IMR-90 (cell line): ENCODE measurements at regions not wholly inside any gene's neighbourhood (a gene's known extent, or its start where the extent isn't known, plus 50 kb on each side); places are given as distances from the start of the nearest gene placed in this dataset.

Experiments used
- ATAC-seq: fragments of 200-7000 bp; cut with Tn5 transposase; 2 replicates; pipeline ENCODE4 v1.9.1; 2020; ENCODE audit warnings: low read depth, mild to moderate bottlenecking, moderate library complexity
- BruUV-seq: library from RNA; stranded (reverse); fragments of 400-500 nt; replicated peaks from 2 replicates; lab custom pipeline; 2021; lab: Mats Ljungman, UMichigan
- CTCF ChIA-PET: fragments of 300-600 bp; formaldehyde crosslinking; extraction: SDS; loops from one replicate; lab custom pipeline; 2021; ENCODE audit warnings: antibody characterized with exemption; lab: Yijun Ruan, JAX
- POLR2A ChIA-PET: fragments of 300-600 bp; sonication (Branson Sonifier 250); formaldehyde crosslinking; loops from one replicate; lab custom pipeline; 2022; ENCODE audit warnings: antibody characterized with exemption; ENCODE audit not compliant: unreplicated experiment; lab: Charles Lee
- DNase-seq: peaks from one replicate; pipeline ENCODE4 v3.0.0; 2013
- H2AFZ ChIP-seq: replicated peaks from 2 replicates; pipeline ENCODE3; 2013; ENCODE audit warnings: low read length, mild to moderate bottlenecking; ENCODE audit not compliant: poor library complexity
- H2AK5ac ChIP-seq: 2 replicates; pipeline ENCODE4 v1.6.1; 2013; ENCODE audit warnings: low read depth, low read length, inconsistent platforms
- H2AK9ac ChIP-seq: replicated peaks from 2 replicates; pipeline ENCODE3; 2013; ENCODE audit warnings: mild to moderate bottlenecking, low read depth, low read length, moderate library complexity; ENCODE audit not compliant: poor library complexity
- H2BK120ac ChIP-seq: 2 replicates; pipeline ENCODE4 v1.6.1; 2013; ENCODE audit warnings: low read depth, low read length, inconsistent platforms
- H2BK15ac ChIP-seq: 3 replicates; pipeline ENCODE4 v1.6.1; 2013; ENCODE audit warnings: low read depth, low read length, inconsistent platforms
- H2BK20ac ChIP-seq: 2 replicates; pipeline ENCODE4 v1.6.1; 2013; ENCODE audit warnings: low read depth, mild to moderate bottlenecking, inconsistent platforms, low read length, moderate library complexity
- H2BK5ac ChIP-seq: 2 replicates; pipeline ENCODE4 v1.6.1; 2013; ENCODE audit warnings: mild to moderate bottlenecking, low read depth, low read length, inconsistent platforms; ENCODE audit not compliant: poor library complexity, severe bottlenecking
- H3K14ac ChIP-seq: replicated peaks from 2 replicates; pipeline ENCODE4 v1.6.1; 2013; ENCODE audit warnings: low read depth, low read length, inconsistent platforms
- H3K18ac ChIP-seq: 2 replicates; pipeline ENCODE4 v1.6.1; 2013; ENCODE audit warnings: low read depth, low read length, control low read depth
- H3K23ac ChIP-seq: 2 replicates; pipeline ENCODE4 v1.6.1; 2013; ENCODE audit warnings: low read depth, low read length, inconsistent platforms
- H3K27ac ChIP-seq: 2 replicates; pipeline ENCODE4 v1.5.1; 2013; ENCODE audit warnings: mild to moderate bottlenecking, control low read depth, low read length; ENCODE audit not compliant: insufficient read depth
- H3K27me3 ChIP-seq: 2 replicates; pipeline ENCODE4 v1.6.1; 2013; ENCODE audit warnings: low read length; ENCODE audit not compliant: control insufficient read depth, insufficient read depth
- H3K36me3 ChIP-seq: 2 replicates; pipeline ENCODE4 v1.6.1; 2013; ENCODE audit warnings: low read length, mixed read lengths; ENCODE audit not compliant: control insufficient read depth, insufficient read depth
- H3K4ac ChIP-seq: 2 replicates; pipeline ENCODE4 v1.6.1; 2013; ENCODE audit warnings: low read depth, low read length, inconsistent platforms
- H3K4me1 ChIP-seq: 2 replicates; pipeline ENCODE4 v1.6.1; 2013; ENCODE audit warnings: low read length, mixed read lengths; ENCODE audit not compliant: control insufficient read depth, insufficient read depth
- H3K4me2 ChIP-seq: 2 replicates; pipeline ENCODE4 v1.6.1; 2013; ENCODE audit warnings: low read depth, mild to moderate bottlenecking, control low read depth, low read length, moderate library complexity
- H3K4me3 ChIP-seq: 2 replicates; pipeline ENCODE4 v1.5.1; 2013; ENCODE audit warnings: low read depth, mild to moderate bottlenecking, control low read depth, low read length, moderate library complexity; ENCODE audit not compliant: insufficient read depth
- H3K56ac ChIP-seq: 2 replicates; pipeline ENCODE4 v1.6.1; 2013; ENCODE audit warnings: low read length, inconsistent platforms; ENCODE audit not compliant: insufficient read depth; ENCODE audit errors: extremely low read depth
- H3K79me1 ChIP-seq, 2 experiments: 2 replicates each; pipeline ENCODE4 v1.6.1; 2013; ENCODE audit warnings: low read length in 2 of 2, inconsistent platforms in 1 of 2, low read depth in 1 of 2
- H3K9ac ChIP-seq: 2 replicates; pipeline ENCODE4 v1.6.1; 2013; ENCODE audit warnings: low read depth, low read length, control low read depth
- H3K9me1 ChIP-seq: 2 replicates; pipeline ENCODE4 v1.6.1; 2013; ENCODE audit warnings: low read length, inconsistent platforms; ENCODE audit not compliant: insufficient read depth
- H3K9me3 ChIP-seq: 2 replicates; pipeline ENCODE4 v1.6.1; 2013; ENCODE audit warnings: low read length; ENCODE audit not compliant: control insufficient read depth, insufficient read depth
- H4K20me1 ChIP-seq: 2 replicates; pipeline ENCODE4 v1.6.1; 2013; ENCODE audit warnings: low read length, inconsistent platforms; ENCODE audit not compliant: insufficient read depth
- H4K5ac ChIP-seq: 2 replicates; pipeline ENCODE4 v1.6.1; 2013; ENCODE audit warnings: mild to moderate bottlenecking, low read depth, low read length, control low read depth
- H4K8ac ChIP-seq, 2 experiments: 2 replicates each; pipeline ENCODE4 v1.6.1; 2013; ENCODE audit warnings: low read depth in 2 of 2, low read length in 2 of 2, control low read depth in 1 of 2, inconsistent platforms in 1 of 2
- H4K91ac ChIP-seq: 2 replicates; pipeline ENCODE4 v1.6.1; 2013; ENCODE audit warnings: low read depth, low read length, inconsistent platforms; ENCODE audit not compliant: insufficient read depth
- BHLHE40 ChIP-seq: fragments of 150-350 bp; IDR thresholded peaks from 2 replicates; pipeline ENCODE4 v1.6.1; 2016; ENCODE audit warnings: mild to moderate bottlenecking, low read depth, low read length
- CEBPB ChIP-seq: IDR thresholded peaks from 2 replicates; pipeline ENCODE4 v1.6.1; 2012; ENCODE audit warnings: low read depth, low read length, improper control_type of control experiment
- CHD1 ChIP-seq: IDR thresholded peaks from 2 replicates; pipeline ENCODE4 v1.6.1; 2012; ENCODE audit warnings: low read depth, low read length, improper control_type of control experiment
- CTCF ChIP-seq: conservative IDR thresholded peaks from 2 replicates; pipeline ENCODE4 v1.5.1; 2012; ENCODE audit warnings: mild to moderate bottlenecking, low read depth, low read length, improper control_type of control experiment
- ELK1 ChIP-seq: fragments of 150-350 bp; IDR thresholded peaks from 2 replicates; pipeline ENCODE4 v1.6.1; 2016; ENCODE audit warnings: low read depth, mild to moderate bottlenecking, low read length, moderate library complexity, borderline replicate concordance
- FOS ChIP-seq: fragments of 150-350 bp; IDR thresholded peaks from 2 replicates; pipeline ENCODE4 v1.6.1; 2016; ENCODE audit warnings: low read depth, low read length
- MAFK ChIP-seq: IDR thresholded peaks from 2 replicates; pipeline ENCODE4 v1.6.1; 2012; ENCODE audit warnings: low read depth, low read length, improper control_type of control experiment
- MAZ ChIP-seq: IDR thresholded peaks from 2 replicates; pipeline ENCODE4 v1.6.1; 2012; ENCODE audit warnings: low read depth, mild to moderate bottlenecking, low read length, improper control_type of control experiment, moderate library complexity, borderline replicate concordance
- MXI1 ChIP-seq: IDR thresholded peaks from 2 replicates; pipeline ENCODE4 v1.6.1; 2012; ENCODE audit warnings: low read depth, mild to moderate bottlenecking, low read length, moderate library complexity, borderline replicate concordance
- NFE2L2 ChIP-seq: fragments of 150-350 bp; IDR thresholded peaks from 2 replicates; pipeline ENCODE4 v1.6.1; 2016; ENCODE audit warnings: low read depth, mild to moderate bottlenecking, low read length
- POLR2A ChIP-seq: IDR thresholded peaks from 2 replicates; pipeline ENCODE4 v1.6.1; 2012; ENCODE audit warnings: mild to moderate bottlenecking, low read depth, low read length
- RAD21 ChIP-seq: IDR thresholded peaks from 2 replicates; pipeline ENCODE4 v1.6.1; 2012; ENCODE audit warnings: low read length, improper control_type of control experiment
- RCOR1 ChIP-seq: IDR thresholded peaks from 2 replicates; pipeline ENCODE4 v1.6.1; 2012; ENCODE audit warnings: mild to moderate bottlenecking, low read length, improper control_type of control experiment; ENCODE audit not compliant: insufficient replicate concordance
- RFX5 ChIP-seq: IDR thresholded peaks from 2 replicates; pipeline ENCODE4 v1.8.0; 2012; ENCODE audit warnings: low read depth, mild to moderate bottlenecking, low read length, moderate library complexity
- SMC3 ChIP-seq: fragments of 150-350 bp; IDR thresholded peaks from 2 replicates; pipeline ENCODE4 v1.6.1; 2016; ENCODE audit warnings: low read depth, mild to moderate bottlenecking, antibody characterized with exemption, low read length, moderate library complexity
- USF2 ChIP-seq: fragments of 150-350 bp; IDR thresholded peaks from 2 replicates; pipeline ENCODE4 v1.6.1; 2017; ENCODE audit warnings: mild to moderate bottlenecking, antibody characterized with exemption, low read length, low read depth
- WGBS, 2 experiments: methylation state at CpG; one replicate each; pipeline versions ENCODE4 v1.1.5 to v1.1.7; 2013; ENCODE audit warnings: missing lambda C conversion rate in 2 of 2; ENCODE audit not compliant: insufficient read length in 1 of 2; ENCODE audit errors: extremely low coverage in 2 of 2; 5-methylcytosine and 5-hydroxymethylcytosine counted together
- dilution Hi-C: fragments of 300-500 bp; cut with HindIII; formaldehyde crosslinking; loops from one replicate; pipeline ENCODE4 v1.14.3; 2018; ENCODE audit warnings: low sequenced_read_pairs; ENCODE audit not compliant: unreplicated experiment
- in situ Hi-C: fragments of 300-500 bp; cut with MboI; formaldehyde crosslinking; loops from 3 replicates; pipeline ENCODE4 v1.14.3; 2019; ENCODE audit warnings: low sequenced_read_pairs, inconsistent platforms, mixed read lengths
- intact Hi-C: fragments of 100-400 bp; cut with micrococcal nuclease; formaldehyde crosslinking; loops from 2 replicates; pipeline ENCODE4 v1.10.0; 2022

GRCh38 chr15:79777916-79778315 lies 118.9 kb downstream of the MTHFS start:
- intact Hi-C loops: no loop called here
- H4K20me1 ChIP-seq: no peaks in the 10 kb centered on the region
- DNase-seq (no peak), ATAC-seq (no peak)
- no peak overlapping the region for H3K4me2 ChIP-seq
- no peak overlapping the region for H3K18ac ChIP-seq
- H3K56ac ChIP-seq: no peak overlapping the region
- dilution Hi-C loops: no loop called here
- no peak overlapping the region for H3K27ac ChIP-seq
- BruUV-seq: no TSS peak
- H2BK120ac ChIP-seq: no peak overlapping the region
- no peaks in the 10 kb centered on the region for H3K4me1 ChIP-seq
- no CpG with 5 or more reads among the region's 2 CpGs for WGBS, 2 experiments
- no peak overlapping the region for H4K91ac ChIP-seq
- H3K36me3 ChIP-seq: no peaks in the 10 kb centered on the region
- H2BK15ac ChIP-seq: no peak overlapping the region
- no peak overlapping the region for H3K23ac ChIP-seq
- no peak overlapping the region for H3K4ac ChIP-seq
- TF ChIP-seq RAD21: no peak
- no peak for TF ChIP-seq USF2
- TF ChIP-seq RCOR1: no peak
- no peak for TF ChIP-seq RFX5
- TF ChIP-seq CEBPB: no peak
- no peak for TF ChIP-seq FOS
- TF ChIP-seq MAFK: no peak
- TF ChIP-seq MXI1: no peak
- TF ChIP-seq CTCF: no peak
- TF ChIP-seq CHD1: no peak
- TF ChIP-seq ELK1: no peak
- TF ChIP-seq NFE2L2: no peak
- no peak for TF ChIP-seq SMC3
- no peak for TF ChIP-seq POLR2A
- no peak for TF ChIP-seq MAZ
- no peak for TF ChIP-seq BHLHE40
- H2BK5ac ChIP-seq: no peak overlapping the region
- ChIA-PET CTCF (no interaction called here), POLR2A (no interaction called here)
- no peak overlapping the region for H3K4me3 ChIP-seq
- no peak overlapping the region for H2AK5ac ChIP-seq
- H3K14ac ChIP-seq: no peak overlapping the region
- no peak overlapping the region for H2AFZ ChIP-seq
- no peaks in the 10 kb centered on the region for H3K9me3 ChIP-seq
- H3K9ac ChIP-seq: no peak overlapping the region
- H3K27me3 ChIP-seq: peaks cover 3% of the 10 kb centered on the region; the same call in 1 of the 2 replicates
- no peaks in the 10 kb centered on the region for H3K9me1 ChIP-seq
- no peaks in the 10 kb centered on the region for H3K79me1 ChIP-seq
- no peak overlapping the region for H2AK9ac ChIP-seq
- H4K5ac ChIP-seq: no peak overlapping the region
- H4K8ac ChIP-seq: no peak overlapping the region
- no peak overlapping the region for H2BK20ac ChIP-seq
- in situ Hi-C loops: no loop called here
